ENCODE measurements at regions not wholly inside any gene's neighbourhood (a gene's known extent, or its start where the extent isn't known, plus 50 kb on each side); places are given as distances from the start of the nearest gene placed in this dataset.

DNA sequence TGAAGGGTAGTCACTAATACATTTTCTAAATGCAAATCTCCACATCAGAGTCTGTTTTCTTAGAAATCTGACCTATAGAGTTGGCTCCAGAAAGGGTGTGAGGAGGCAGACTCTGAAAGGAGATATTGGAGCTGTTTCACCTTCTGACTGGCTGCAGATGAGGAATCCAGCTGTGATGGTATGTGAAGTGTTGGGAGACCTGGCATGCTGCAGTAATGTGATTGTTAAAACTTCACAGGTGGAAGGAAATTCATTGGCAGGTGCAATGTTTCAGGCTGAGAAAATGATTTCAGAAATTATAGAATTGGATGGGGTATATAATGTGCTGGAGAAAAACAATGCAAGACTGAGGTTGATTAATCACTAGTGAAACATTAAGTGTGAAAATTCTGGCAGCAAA, 1134.0 kb upstream of the LRRN3 start:
- DNase-seq (ENCODE audit: insufficient read length, low spot score, missing footprints) = no peak
- no peaks in the 10 kb centered on the region for H3K79me2 ChIP-seq (ENCODE audit: insufficient read depth, low read length)
- no peaks in the 10 kb centered on the region for H4K20me1 ChIP-seq (ENCODE audit: insufficient read depth, low read length)
- H3K36me3 ChIP-seq (ENCODE audit: insufficient read depth, low read length) = no peaks in the 10 kb centered on the region
- H3K27me3 ChIP-seq (ENCODE audit: insufficient read depth, low read length) = no peaks in the 10 kb centered on the region
- H2AFZ ChIP-seq (ENCODE audit: low read length) = no peak overlapping the region
- H3K4me3 ChIP-seq (ENCODE audit: insufficient read depth, low read length) = no peak overlapping the region
- H3K4me1 ChIP-seq (ENCODE audit: insufficient read depth, low read length) = no peaks in the 10 kb centered on the region
- TF ChIP-seq, protein P1, sequence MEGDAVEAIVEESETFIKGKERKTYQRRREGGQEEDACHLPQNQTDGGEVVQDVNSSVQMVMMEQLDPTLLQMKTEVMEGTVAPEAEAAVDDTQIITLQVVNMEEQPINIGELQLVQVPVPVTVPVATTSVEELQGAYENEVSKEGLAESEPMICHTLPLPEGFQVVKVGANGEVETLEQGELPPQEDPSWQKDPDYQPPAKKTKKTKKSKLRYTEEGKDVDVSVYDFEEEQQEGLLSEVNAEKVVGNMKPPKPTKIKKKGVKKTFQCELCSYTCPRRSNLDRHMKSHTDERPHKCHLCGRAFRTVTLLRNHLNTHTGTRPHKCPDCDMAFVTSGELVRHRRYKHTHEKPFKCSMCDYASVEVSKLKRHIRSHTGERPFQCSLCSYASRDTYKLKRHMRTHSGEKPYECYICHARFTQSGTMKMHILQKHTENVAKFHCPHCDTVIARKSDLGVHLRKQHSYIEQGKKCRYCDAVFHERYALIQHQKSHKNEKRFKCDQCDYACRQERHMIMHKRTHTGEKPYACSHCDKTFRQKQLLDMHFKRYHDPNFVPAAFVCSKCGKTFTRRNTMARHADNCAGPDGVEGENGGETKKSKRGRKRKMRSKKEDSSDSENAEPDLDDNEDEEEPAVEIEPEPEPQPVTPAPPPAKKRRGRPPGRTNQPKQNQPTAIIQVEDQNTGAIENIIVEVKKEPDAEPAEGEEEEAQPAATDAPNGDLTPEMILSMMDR (IDR thresholded peaks at IDR 0.05; ENCODE audit: extremely low read depth, low read depth, low read length) = no peak
- H3K9me3 ChIP-seq (ENCODE audit: low read depth, low read length) = peaks cover 10% of the 10 kb centered on the region
- H3K27ac ChIP-seq (ENCODE audit: low read depth, low read length) = no peak overlapping the region
- no peak overlapping the region for H3K4me2 ChIP-seq (ENCODE audit: insufficient read depth, low read length)

DNA sequence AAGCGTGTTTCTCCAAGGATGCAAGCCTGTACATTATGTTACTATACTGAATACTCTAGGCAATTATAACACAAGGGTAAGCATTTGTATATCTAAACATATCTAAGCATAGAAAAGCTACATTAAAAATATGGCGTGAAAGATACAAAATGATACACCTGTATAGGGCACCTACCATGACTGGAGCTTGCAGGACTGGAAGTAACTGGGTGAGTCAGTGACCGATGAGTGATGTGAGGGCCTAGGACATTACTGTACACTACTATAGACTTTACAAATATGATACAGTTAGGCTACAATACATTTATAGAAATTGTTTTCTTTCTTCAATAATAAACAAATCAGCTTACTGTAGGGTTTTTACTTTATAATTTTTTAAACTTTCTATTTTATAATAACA, 1127.2 kb upstream of the LRRN3 start:
- Histone ChIP-seq H3K79me2 (ENCODE audit: insufficient read depth, low read length) (no peaks in the 10 kb centered on the region), H4K20me1 (ENCODE audit: insufficient read depth, low read length) (no peaks in the 10 kb centered on the region), H3K36me3 (ENCODE audit: insufficient read depth, low read length) (no peaks in the 10 kb centered on the region), H3K4me3 (ENCODE audit: insufficient read depth, low read length) (no peak overlapping the region), H3K4me2 (ENCODE audit: insufficient read depth, low read length) (no peak overlapping the region), H2AFZ (ENCODE audit: low read length) (no peak overlapping the region), H3K27ac (ENCODE audit: low read depth, low read length) (no peak overlapping the region), H3K4me1 (ENCODE audit: insufficient read depth, low read length) (no peaks in the 10 kb centered on the region), H3K27me3 (ENCODE audit: insufficient read depth, low read length) (no peaks in the 10 kb centered on the region), H3K9me3 (ENCODE audit: low read depth, low read length) (peaks cover 8% of the 10 kb centered on the region)
- TF ChIP-seq, protein P1 (IDR thresholded peaks at IDR 0.05; ENCODE audit: extremely low read depth, low read depth, low read length) = no peak
- no peak for DNase-seq (ENCODE audit: insufficient read length, low spot score, missing footprints)

DNA sequence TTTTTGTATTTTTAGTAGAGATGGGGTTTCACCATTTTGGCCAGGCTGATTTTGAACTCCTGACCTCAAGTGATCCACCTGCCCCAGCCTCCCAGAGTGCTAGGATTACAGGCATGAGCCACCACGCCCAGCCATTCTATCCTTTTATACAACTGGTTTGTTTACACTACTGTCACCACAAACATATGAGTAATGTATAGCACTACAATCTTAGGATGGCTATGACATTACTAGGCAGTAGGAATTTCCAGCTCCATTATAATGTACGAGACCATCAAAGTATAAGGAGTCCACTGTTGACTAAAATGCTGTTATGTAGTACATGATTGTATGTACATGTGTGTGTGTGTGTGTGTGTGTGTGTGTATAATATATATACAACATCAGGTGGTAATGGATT, 1126.1 kb upstream of the LRRN3 start:
- TF ChIP-seq, protein P1 (IDR thresholded peaks at IDR 0.05; ENCODE audit: extremely low read depth, low read depth, low read length) = no peak
- no peak for DNase-seq (ENCODE audit: insufficient read length, low spot score, missing footprints)
- Histone ChIP-seq H3K4me1 (ENCODE audit: insufficient read depth, low read length) (no peaks in the 10 kb centered on the region), H3K36me3 (ENCODE audit: insufficient read depth, low read length) (no peaks in the 10 kb centered on the region), H2AFZ (ENCODE audit: low read length) (no peak overlapping the region), H4K20me1 (ENCODE audit: insufficient read depth, low read length) (no peaks in the 10 kb centered on the region), H3K4me2 (ENCODE audit: insufficient read depth, low read length) (no peak overlapping the region), H3K27ac (ENCODE audit: low read depth, low read length) (no peak overlapping the region), H3K9me3 (ENCODE audit: low read depth, low read length) (peaks cover 6% of the 10 kb centered on the region), H3K27me3 (ENCODE audit: insufficient read depth, low read length) (no peaks in the 10 kb centered on the region), H3K4me3 (ENCODE audit: insufficient read depth, low read length) (no peak overlapping the region), H3K79me2 (ENCODE audit: insufficient read depth, low read length) (no peaks in the 10 kb centered on the region)

DNA sequence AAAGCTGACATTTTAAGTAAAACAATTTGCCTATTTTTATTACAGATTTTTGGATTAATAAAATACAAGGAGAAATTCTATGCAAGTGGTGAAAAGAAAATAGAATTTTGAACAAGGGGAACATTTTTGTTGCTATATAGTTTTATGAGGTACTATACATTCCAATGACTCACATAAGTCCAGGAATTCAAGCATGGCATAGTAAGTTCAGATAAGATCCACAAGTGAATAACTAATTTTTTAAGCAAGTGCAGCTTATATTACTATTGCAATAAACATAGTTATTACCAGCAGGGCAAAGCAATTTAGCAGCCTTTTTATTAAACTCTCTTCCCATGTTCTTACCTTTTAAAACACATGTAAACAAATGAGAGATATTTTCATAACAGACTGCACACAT, 1123.5 kb upstream of the LRRN3 start:
- Histone ChIP-seq H3K79me2 (ENCODE audit: insufficient read depth, low read length) (no peaks in the 10 kb centered on the region), H3K36me3 (ENCODE audit: insufficient read depth, low read length) (no peaks in the 10 kb centered on the region), H3K4me2 (ENCODE audit: insufficient read depth, low read length) (no peak overlapping the region), H3K27me3 (ENCODE audit: insufficient read depth, low read length) (no peaks in the 10 kb centered on the region), H3K4me3 (ENCODE audit: insufficient read depth, low read length) (no peak overlapping the region), H2AFZ (ENCODE audit: low read length) (no peak overlapping the region), H3K27ac (ENCODE audit: low read depth, low read length) (no peak overlapping the region), H3K4me1 (ENCODE audit: insufficient read depth, low read length) (no peaks in the 10 kb centered on the region), H4K20me1 (ENCODE audit: insufficient read depth, low read length) (no peaks in the 10 kb centered on the region), H3K9me3 (ENCODE audit: low read depth, low read length) (no peaks in the 10 kb centered on the region)
- TF ChIP-seq, protein P1 (IDR thresholded peaks at IDR 0.05; ENCODE audit: extremely low read depth, low read depth, low read length) = no peak
- DNase-seq (ENCODE audit: insufficient read length, low spot score, missing footprints) = no peak
